ENCODE measurements at regions not wholly inside any gene's neighbourhood (a gene's known extent, or its start where the extent isn't known, plus 50 kb on each side); places are given as distances from the start of the nearest gene placed in this dataset.

DNA sequence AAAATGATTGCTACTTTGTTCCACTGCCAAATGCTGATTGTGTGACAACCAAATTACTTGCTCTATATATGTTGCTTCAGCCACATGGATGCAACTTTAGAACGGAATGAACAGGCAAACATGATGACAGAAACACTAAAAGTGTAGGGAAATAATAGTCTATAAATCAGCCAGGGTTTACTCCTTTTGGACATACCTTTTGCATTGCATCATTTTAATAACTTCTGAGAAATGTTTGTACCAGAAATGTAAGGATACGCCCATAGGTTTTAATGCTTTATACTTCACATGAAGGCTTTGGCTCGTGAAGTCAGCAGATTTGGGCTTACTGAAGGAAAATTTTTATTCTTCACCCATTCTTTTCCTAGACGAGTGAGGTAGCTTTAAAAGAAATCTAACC is 141.0 kb downstream of the POSTN start:
- no peak for TF ChIP-seq CTCF (IDR thresholded peaks at IDR 0.05)
- no peak for TF ChIP-seq ZFX (IDR thresholded peaks at IDR 0.05; ENCODE audit: borderline replicate concordance)
